ENCODE measurements at regions not wholly inside any gene's neighbourhood (a gene's known extent, or its start where the extent isn't known, plus 50 kb on each side); places are given as distances from the start of the nearest gene placed in this dataset.

DNA sequence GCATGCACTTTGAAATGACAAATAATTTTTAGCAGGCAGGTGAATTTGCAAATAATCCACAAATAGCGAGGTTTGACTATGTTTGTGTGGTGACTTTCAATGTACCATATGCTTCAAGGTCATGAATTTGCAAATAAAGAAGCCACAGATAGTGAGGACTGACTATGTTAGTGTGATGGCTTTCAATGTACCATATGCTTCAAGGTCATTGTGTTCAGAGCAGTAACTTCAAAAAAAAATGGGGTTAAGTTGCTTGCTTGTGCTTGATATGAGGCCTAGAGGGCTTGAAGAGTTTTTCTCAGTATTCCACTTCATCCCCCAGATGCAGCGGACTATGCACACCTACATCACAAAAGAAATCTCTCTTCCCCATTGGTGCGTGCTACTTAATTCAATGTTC is 602.9 kb upstream of the LRRTM4 start:
- Histone ChIP-seq H3K18ac (ENCODE audit: low read depth, low read length) (no peak overlapping the region), H2AK5ac (ENCODE audit: low read depth, low read length) (no peak overlapping the region), H3K4me2 (ENCODE audit: low read depth, low read length) (no peak overlapping the region), H3K27ac (ENCODE audit: insufficient read depth, low read length) (no peak overlapping the region), H3K4ac (ENCODE audit: low read depth, low read length) (no peak overlapping the region), H4K5ac (ENCODE audit: low read depth, low read length) (no peak overlapping the region), H2BK15ac (ENCODE audit: low read depth, low read length) (no peak overlapping the region), H3K9me3 (ENCODE audit: control insufficient read depth, insufficient read depth, low read length) (peaks cover 3% of the 10 kb centered on the region), H3K4me1 (ENCODE audit: control insufficient read depth, insufficient read depth, low read length) (no peaks in the 10 kb centered on the region), H3K14ac (replicated peaks; ENCODE audit: low read depth, low read length) (no peak overlapping the region), H3K9me1 (ENCODE audit: insufficient read depth, low read length) (no peaks in the 10 kb centered on the region), H3K27me3 (ENCODE audit: control insufficient read depth, insufficient read depth, low read length) (no peaks in the 10 kb centered on the region), H2AFZ (replicated peaks; ENCODE audit: low read length, poor library complexity) (no peak overlapping the region), H2BK5ac (ENCODE audit: low read depth, low read length, poor library complexity, severe bottlenecking) (no peak overlapping the region), H2BK20ac (ENCODE audit: low read depth, low read length) (no peak overlapping the region), H4K8ac (ENCODE audit: low read depth in 2 of 2, low read length in 2 of 2) (no peak overlapping the region), H3K79me1 (ENCODE audit: low read depth in 1 of 2, low read length in 2 of 2) (no peaks in the 10 kb centered on the region), H4K20me1 (ENCODE audit: insufficient read depth, low read length) (no peaks in the 10 kb centered on the region), H2BK120ac (ENCODE audit: low read depth, low read length) (no peak overlapping the region), H3K9ac (ENCODE audit: low read depth, low read length) (no peak overlapping the region), H3K4me3 (ENCODE audit: insufficient read depth, low read depth, low read length) (no peak overlapping the region), H3K36me3 (ENCODE audit: control insufficient read depth, insufficient read depth, low read length) (no peaks in the 10 kb centered on the region), H3K56ac (ENCODE audit: extremely low read depth, insufficient read depth, low read length) (no peak overlapping the region), H3K23ac (ENCODE audit: low read depth, low read length) (no peak overlapping the region), H4K91ac (ENCODE audit: insufficient read depth, low read depth, low read length) (no peak overlapping the region), H2AK9ac (replicated peaks; ENCODE audit: low read depth, low read length, poor library complexity) (no peak overlapping the region)
- intact Hi-C loops (cut with micrococcal nuclease), result no loop called here
- 14% methylated on average over 1 of the region's 3 CpGs; no CpG with 5 or more reads in 1 of the 2 experiments for WGBS, 2 experiments (ENCODE audit: extremely low coverage in 2 of 2, insufficient read length in 1 of 2)
- TF ChIP-seq BHLHE40 (IDR thresholded peaks at IDR 0.05; ENCODE audit: low read depth, low read length) (no peak), SMC3 (IDR thresholded peaks at IDR 0.05; ENCODE audit: low read depth, low read length) (no peak), MAZ (IDR thresholded peaks at IDR 0.05; ENCODE audit: borderline replicate concordance, low read depth, low read length) (no peak), RAD21 (IDR thresholded peaks at IDR 0.05; ENCODE audit: low read length) (no peak), CHD1 (IDR thresholded peaks at IDR 0.05; ENCODE audit: low read depth, low read length) (no peak), RCOR1 (IDR thresholded peaks at IDR 0.05; ENCODE audit: insufficient replicate concordance, low read length) (no peak), CEBPB (IDR thresholded peaks at IDR 0.05; ENCODE audit: low read depth, low read length) (no peak), POLR2A (IDR thresholded peaks at IDR 0.05; ENCODE audit: low read depth, low read length) (no peak), NFE2L2 (IDR thresholded peaks at IDR 0.05; ENCODE audit: low read depth, low read length) (no peak), RFX5 (IDR thresholded peaks at IDR 0.05; ENCODE audit: low read depth, low read length) (no peak), MAFK (IDR thresholded peaks at IDR 0.05; ENCODE audit: low read depth, low read length) (no peak), MXI1 (IDR thresholded peaks at IDR 0.05; ENCODE audit: borderline replicate concordance, low read depth, low read length) (no peak), FOS (IDR thresholded peaks at IDR 0.05; ENCODE audit: low read depth, low read length) (no peak)
- TF ChIP-seq, protein P1, sequence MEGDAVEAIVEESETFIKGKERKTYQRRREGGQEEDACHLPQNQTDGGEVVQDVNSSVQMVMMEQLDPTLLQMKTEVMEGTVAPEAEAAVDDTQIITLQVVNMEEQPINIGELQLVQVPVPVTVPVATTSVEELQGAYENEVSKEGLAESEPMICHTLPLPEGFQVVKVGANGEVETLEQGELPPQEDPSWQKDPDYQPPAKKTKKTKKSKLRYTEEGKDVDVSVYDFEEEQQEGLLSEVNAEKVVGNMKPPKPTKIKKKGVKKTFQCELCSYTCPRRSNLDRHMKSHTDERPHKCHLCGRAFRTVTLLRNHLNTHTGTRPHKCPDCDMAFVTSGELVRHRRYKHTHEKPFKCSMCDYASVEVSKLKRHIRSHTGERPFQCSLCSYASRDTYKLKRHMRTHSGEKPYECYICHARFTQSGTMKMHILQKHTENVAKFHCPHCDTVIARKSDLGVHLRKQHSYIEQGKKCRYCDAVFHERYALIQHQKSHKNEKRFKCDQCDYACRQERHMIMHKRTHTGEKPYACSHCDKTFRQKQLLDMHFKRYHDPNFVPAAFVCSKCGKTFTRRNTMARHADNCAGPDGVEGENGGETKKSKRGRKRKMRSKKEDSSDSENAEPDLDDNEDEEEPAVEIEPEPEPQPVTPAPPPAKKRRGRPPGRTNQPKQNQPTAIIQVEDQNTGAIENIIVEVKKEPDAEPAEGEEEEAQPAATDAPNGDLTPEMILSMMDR (conservative IDR thresholded peaks at IDR 0.05; ENCODE audit: low read depth, low read length), result no peak
- TF ChIP-seq, protein P2, sequence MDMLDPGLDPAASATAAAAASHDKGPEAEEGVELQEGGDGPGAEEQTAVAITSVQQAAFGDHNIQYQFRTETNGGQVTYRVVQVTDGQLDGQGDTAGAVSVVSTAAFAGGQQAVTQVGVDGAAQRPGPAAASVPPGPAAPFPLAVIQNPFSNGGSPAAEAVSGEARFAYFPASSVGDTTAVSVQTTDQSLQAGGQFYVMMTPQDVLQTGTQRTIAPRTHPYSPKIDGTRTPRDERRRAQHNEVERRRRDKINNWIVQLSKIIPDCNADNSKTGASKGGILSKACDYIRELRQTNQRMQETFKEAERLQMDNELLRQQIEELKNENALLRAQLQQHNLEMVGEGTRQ (IDR thresholded peaks at IDR 0.05; ENCODE audit: low read depth, low read length), result no peak
- TF ChIP-seq, protein P3, sequence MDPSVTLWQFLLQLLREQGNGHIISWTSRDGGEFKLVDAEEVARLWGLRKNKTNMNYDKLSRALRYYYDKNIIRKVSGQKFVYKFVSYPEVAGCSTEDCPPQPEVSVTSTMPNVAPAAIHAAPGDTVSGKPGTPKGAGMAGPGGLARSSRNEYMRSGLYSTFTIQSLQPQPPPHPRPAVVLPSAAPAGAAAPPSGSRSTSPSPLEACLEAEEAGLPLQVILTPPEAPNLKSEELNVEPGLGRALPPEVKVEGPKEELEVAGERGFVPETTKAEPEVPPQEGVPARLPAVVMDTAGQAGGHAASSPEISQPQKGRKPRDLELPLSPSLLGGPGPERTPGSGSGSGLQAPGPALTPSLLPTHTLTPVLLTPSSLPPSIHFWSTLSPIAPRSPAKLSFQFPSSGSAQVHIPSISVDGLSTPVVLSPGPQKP (IDR thresholded peaks at IDR 0.05; ENCODE audit: borderline replicate concordance, low read depth, low read length), result no peak
- ChIA-PET POLR2A (ENCODE audit: unreplicated experiment) (no interaction called here), CTCF (no interaction called here)
- BruUV-seq (replicated peaks), result no TSS peak
- in situ Hi-C loops (cut with MboI; ENCODE audit: low sequenced_read_pairs), result no loop called here
- dilution Hi-C loops (cut with HindIII; ENCODE audit: low sequenced_read_pairs, unreplicated experiment), result no loop called here
- DNase-seq (no peak), ATAC-seq (ENCODE audit: low read depth) (no peak)

All from IMR-90 (cell line).